H9 (cell line): ENCODE measurements at regions not wholly inside any gene's neighbourhood (a gene's known extent, or its start where the extent isn't known, plus 50 kb on each side); places are given as distances from the start of the nearest gene placed in this dataset.

Experiments
- DNase-seq: peaks from one replicate; pipeline ENCODE4 v3.0.0-alpha.2; 2017
- H2AFZ ChIP-seq: one replicate; pipeline ENCODE4 v1.6.1; 2013; ENCODE audit warnings: mild to moderate bottlenecking, low read length, control low read depth, moderate library complexity
- H2AK5ac ChIP-seq: 2 replicates; pipeline ENCODE4 v1.6.1; 2013; ENCODE audit warnings: low read length, control low read depth, mixed read lengths; ENCODE audit not compliant: insufficient read length
- H2BK120ac ChIP-seq: one replicate; pipeline ENCODE4 v1.6.1; 2013; ENCODE audit warnings: low read depth, mild to moderate bottlenecking, low read length, control low read depth, inconsistent platforms; ENCODE audit not compliant: poor library complexity, severe bottlenecking
- H2BK12ac ChIP-seq: 2 replicates; pipeline ENCODE4 v1.6.1; 2013; ENCODE audit warnings: low read length, control low read depth, mixed read lengths, low read depth; ENCODE audit not compliant: insufficient read length
- H2BK15ac ChIP-seq: 2 replicates; pipeline ENCODE4 v1.6.1; 2013; ENCODE audit warnings: low read depth, low read length, control low read depth
- H2BK20ac ChIP-seq: one replicate; pipeline ENCODE4 v1.6.1; 2013; ENCODE audit warnings: low read depth, mild to moderate bottlenecking, low read length, control low read depth, inconsistent platforms; ENCODE audit not compliant: poor library complexity, severe bottlenecking
- H2BK5ac ChIP-seq: 2 replicates; pipeline ENCODE4 v1.6.1; 2013; ENCODE audit warnings: low read length, control low read depth, mixed read lengths; ENCODE audit not compliant: insufficient read length
- H3K14ac ChIP-seq: 2 replicates; pipeline ENCODE4 v1.6.1; 2013; ENCODE audit warnings: low read length, control low read depth; ENCODE audit not compliant: insufficient read depth
- H3K18ac ChIP-seq: 2 replicates; pipeline ENCODE4 v1.6.1; 2013; ENCODE audit warnings: low read depth, mild to moderate bottlenecking, mixed read lengths, low read length, control low read depth; ENCODE audit not compliant: insufficient read length
- H3K23ac ChIP-seq: 2 replicates; pipeline ENCODE4 v1.6.1; 2013; ENCODE audit warnings: low read length, control low read depth, mixed read lengths, low read depth; ENCODE audit not compliant: insufficient read length
- H3K23me2 ChIP-seq: 2 replicates; pipeline ENCODE4 v1.6.1; 2013; ENCODE audit warnings: low read depth, mild to moderate bottlenecking, mixed read lengths, low read length, control low read depth; ENCODE audit not compliant: insufficient read length, poor library complexity, severe bottlenecking
- H3K27ac ChIP-seq: 2 replicates; pipeline ENCODE4 v1.5.1; 2013; ENCODE audit warnings: low read length, control low read depth, mixed read lengths, low read depth; ENCODE audit not compliant: insufficient read length
- H3K27me3 ChIP-seq: 2 replicates; pipeline ENCODE4 v1.6.1; 2013; ENCODE audit warnings: low read length, control low read depth, inconsistent platforms; ENCODE audit not compliant: insufficient read depth
- H3K4ac ChIP-seq: 2 replicates; pipeline ENCODE4 v1.6.1; 2013; ENCODE audit warnings: low read depth, mild to moderate bottlenecking, control low read depth, inconsistent platforms, low read length, moderate library complexity
- H3K4me1 ChIP-seq: 2 replicates; pipeline ENCODE4 v1.6.1; 2013; ENCODE audit warnings: low read length, control low read depth, inconsistent platforms; ENCODE audit not compliant: insufficient read depth
- H3K4me2 ChIP-seq: 2 replicates; pipeline ENCODE4 v1.6.1; 2013; ENCODE audit warnings: low read length, control low read depth, mixed read lengths; ENCODE audit not compliant: insufficient read length, insufficient read depth
- H3K56ac ChIP-seq: 2 replicates; pipeline ENCODE4 v1.6.1; 2013; ENCODE audit warnings: low read depth, mild to moderate bottlenecking, mixed read lengths, low read length, control low read depth; ENCODE audit not compliant: insufficient read length
- H3K79me1 ChIP-seq: 2 replicates; pipeline ENCODE4 v1.6.1; 2013; ENCODE audit warnings: low read depth, mild to moderate bottlenecking, moderate library complexity, low read length, control low read depth, inconsistent platforms; ENCODE audit not compliant: insufficient read depth, poor library complexity, severe bottlenecking
- H3K79me2 ChIP-seq: 2 replicates; pipeline ENCODE4 v1.6.1; 2013; ENCODE audit warnings: low read length, control low read depth, inconsistent platforms; ENCODE audit not compliant: insufficient read depth
- H3K9ac ChIP-seq: 2 replicates; pipeline ENCODE4 v1.6.1; 2013; ENCODE audit warnings: low read length, control low read depth, mixed read lengths; ENCODE audit not compliant: insufficient read length; ENCODE audit errors: extremely low read depth
- H3K9me3 ChIP-seq: one replicate; pipeline ENCODE4 v1.6.1; 2013; ENCODE audit warnings: low read depth, low read length, inconsistent platforms; ENCODE audit not compliant: control insufficient read depth
- H3T11ph ChIP-seq: one replicate; pipeline ENCODE4 v1.6.1; 2013; ENCODE audit warnings: mild to moderate bottlenecking, low read length, control low read depth, inconsistent platforms
- H4K20me1 ChIP-seq: one replicate; pipeline ENCODE4 v1.6.1; 2013; ENCODE audit not compliant: control insufficient read depth, insufficient read length, insufficient read depth
- H4K5ac ChIP-seq: 2 replicates; pipeline ENCODE4 v1.6.1; 2013; ENCODE audit warnings: low read depth, mild to moderate bottlenecking, mixed read lengths, low read length, control low read depth; ENCODE audit not compliant: insufficient read length
- H4K8ac ChIP-seq: replicated peaks from 2 replicates; pipeline ENCODE4 v1.6.1; 2013; ENCODE audit warnings: low read length, control low read depth, mixed read lengths, low read depth; ENCODE audit not compliant: insufficient read length
- H4K91ac ChIP-seq: 2 replicates; pipeline ENCODE4 v1.6.1; 2013; ENCODE audit warnings: low read depth, mild to moderate bottlenecking, moderate library complexity, mixed read lengths, low read length, control low read depth; ENCODE audit not compliant: insufficient read length
- H3K27ac Mint-ChIP-seq, 3 experiments: 2 replicates in 2 of 3; 3 replicates in 1 of 3; pipeline ENCODE4 v1.8.0; 2020 to 2021; ENCODE audit warnings: mixed read lengths in 3 of 3, mild to moderate bottlenecking in 1 of 3, moderate library complexity in 1 of 3
- H3K27me3 Mint-ChIP-seq: 2 replicates; pipeline ENCODE4 v1.8.0; 2021; ENCODE audit warnings: low read depth, mild to moderate bottlenecking, moderate library complexity, mixed read lengths
- H3K36me3 Mint-ChIP-seq, 3 experiments: 2 replicates in 2 of 3; 3 replicates in 1 of 3; pipeline ENCODE4 v1.8.0; 2020 to 2021; ENCODE audit warnings: low read depth in 3 of 3, mixed read lengths in 3 of 3; ENCODE audit not compliant: insufficient read depth in 1 of 3
- H3K4me1 Mint-ChIP-seq, 2 experiments: 2 replicates each; pipeline ENCODE4 v1.8.0; 2020; ENCODE audit warnings: mixed read lengths in 2 of 2
- H3K4me3 Mint-ChIP-seq, 2 experiments: 2 replicates in 1 of 2; 3 replicates in 1 of 2; pipeline ENCODE4 v1.8.0; 2020 to 2021; ENCODE audit warnings: mild to moderate bottlenecking in 2 of 2, mixed read lengths in 2 of 2, moderate library complexity in 1 of 2
- H3K9me3 Mint-ChIP-seq, 2 experiments: 2 replicates in 1 of 2; 3 replicates in 1 of 2; pipeline ENCODE4 v1.8.0; 2020; ENCODE audit warnings: mild to moderate bottlenecking in 2 of 2, mixed read lengths in 2 of 2, moderate library complexity in 1 of 2
- CTCF ChIP-seq: fragments of 200-600 bp; sonication (generic); conservative IDR thresholded peaks from 3 replicates; pipeline ENCODE4 v1.8.0; 2021; ENCODE audit warnings: antibody characterized with exemption, mild to moderate bottlenecking
- WGBS: extraction: QIAGEN DNeasy Blood & Tissue Kit; methylation state at CpG from one replicate; pipeline ENCODE4 v1.1.7; 2013; ENCODE audit warnings: missing lambda C conversion rate, low lambda C conversion rate, mixed read lengths; ENCODE audit not compliant: insufficient read length; ENCODE audit errors: extremely low coverage; 5-methylcytosine and 5-hydroxymethylcytosine counted together

GRCh38 chr2:122417114-122417513 lies 661.7 kb downstream of the TSN start:
- no peaks in the 10 kb centered on the region for H3K4me1 ChIP-seq
- no peak overlapping the region for H3K56ac ChIP-seq
- no peaks in the 10 kb centered on the region for H3K79me1 ChIP-seq
- H3K27ac Mint-ChIP-seq = no peak overlapping the region
- H2BK120ac ChIP-seq = no peak overlapping the region
- no peak overlapping the region for H3K23ac ChIP-seq
- no peak overlapping the region for H2AK5ac ChIP-seq
- H3K27me3 ChIP-seq = no peaks in the 10 kb centered on the region
- no peak overlapping the region for H4K8ac ChIP-seq
- H2BK12ac ChIP-seq = no peak overlapping the region
- H4K20me1 ChIP-seq = no peaks in the 10 kb centered on the region
- no peak overlapping the region for H4K91ac ChIP-seq
- H3K9me3 Mint-ChIP-seq = 0 out of 5 replicates have a peak, but pooled peaks cover 0 to 2% of the 10 kb centered on the region in 2 experiments
- no peak overlapping the region for H2BK20ac ChIP-seq
- H3K4ac ChIP-seq = no peak overlapping the region
- no peak overlapping the region for H3K14ac ChIP-seq
- no peaks in the 10 kb centered on the region for H3K79me2 ChIP-seq
- DNase-seq = no peak
- peaks cover 0 to 7% of the 10 kb centered on the region in 2 experiments; a peak in 2 of 4 replicates for H3K4me1 Mint-ChIP-seq
- no peak overlapping the region for H2BK5ac ChIP-seq
- H3K9me3 ChIP-seq = no peaks in the 10 kb centered on the region
- H3K4me2 ChIP-seq = no peak overlapping the region
- no peaks in the 10 kb centered on the region for H3K23me2 ChIP-seq
- H2AFZ ChIP-seq = no peak overlapping the region
- H3K18ac ChIP-seq = no peak overlapping the region
- no peak overlapping the region for H4K5ac ChIP-seq
- H3K9ac ChIP-seq = no peak overlapping the region
- WGBS = no CpG with 5 or more reads among the region's 1 CpG
- no peak overlapping the region for H3T11ph ChIP-seq
- no peak for TF ChIP-seq CTCF
- H3K27me3 Mint-ChIP-seq = no peaks in the 10 kb centered on the region
- H3K4me3 Mint-ChIP-seq = no peak overlapping the region
- H3K36me3 Mint-ChIP-seq = no peaks in the 10 kb centered on the region; a peak in 1 of 7 replicates
- no peak overlapping the region for H2BK15ac ChIP-seq
- H3K27ac ChIP-seq = no peak overlapping the region
